ENCODE measurements at regions not wholly inside any gene's neighbourhood (a gene's known extent, or its start where the extent isn't known, plus 50 kb on each side); places are given as distances from the start of the nearest gene placed in this dataset.

DNA sequence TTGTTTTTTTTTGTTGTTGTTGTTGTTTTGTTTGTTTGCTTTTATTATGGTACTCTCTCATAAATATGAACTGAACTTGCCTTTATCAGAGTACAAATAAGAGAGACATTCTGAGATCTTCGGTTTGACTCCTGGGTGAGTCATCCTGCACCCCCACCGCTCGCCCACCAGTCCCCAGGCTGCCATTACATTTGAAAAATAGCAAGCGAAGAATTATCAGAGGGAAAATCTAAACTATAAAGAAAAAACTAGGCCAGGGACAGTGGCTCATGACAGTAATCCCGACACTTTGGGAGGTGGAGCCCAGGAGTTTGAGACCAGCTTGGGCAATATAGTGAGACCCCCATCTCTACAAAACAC lies 122.1 kb upstream of the MAP3K1 start:
- TF ChIP-seq, protein P1, sequence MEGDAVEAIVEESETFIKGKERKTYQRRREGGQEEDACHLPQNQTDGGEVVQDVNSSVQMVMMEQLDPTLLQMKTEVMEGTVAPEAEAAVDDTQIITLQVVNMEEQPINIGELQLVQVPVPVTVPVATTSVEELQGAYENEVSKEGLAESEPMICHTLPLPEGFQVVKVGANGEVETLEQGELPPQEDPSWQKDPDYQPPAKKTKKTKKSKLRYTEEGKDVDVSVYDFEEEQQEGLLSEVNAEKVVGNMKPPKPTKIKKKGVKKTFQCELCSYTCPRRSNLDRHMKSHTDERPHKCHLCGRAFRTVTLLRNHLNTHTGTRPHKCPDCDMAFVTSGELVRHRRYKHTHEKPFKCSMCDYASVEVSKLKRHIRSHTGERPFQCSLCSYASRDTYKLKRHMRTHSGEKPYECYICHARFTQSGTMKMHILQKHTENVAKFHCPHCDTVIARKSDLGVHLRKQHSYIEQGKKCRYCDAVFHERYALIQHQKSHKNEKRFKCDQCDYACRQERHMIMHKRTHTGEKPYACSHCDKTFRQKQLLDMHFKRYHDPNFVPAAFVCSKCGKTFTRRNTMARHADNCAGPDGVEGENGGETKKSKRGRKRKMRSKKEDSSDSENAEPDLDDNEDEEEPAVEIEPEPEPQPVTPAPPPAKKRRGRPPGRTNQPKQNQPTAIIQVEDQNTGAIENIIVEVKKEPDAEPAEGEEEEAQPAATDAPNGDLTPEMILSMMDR (IDR thresholded peaks at IDR 0.05) = no peak
- Histone ChIP-seq H3K9ac (ENCODE audit: insufficient read depth, low read length, poor library complexity, severe bottlenecking) (no peak overlapping the region), H3K27ac (ENCODE audit: low read depth in 1 of 2, low read length in 2 of 2) (no peak overlapping the region), H3K4me3 (replicated peaks in 1 of 3; ENCODE audit: low read depth in 2 of 3, low read length in 3 of 3) (no peak overlapping the region), H2AFZ (ENCODE audit: insufficient read depth, low read depth, low read length, poor library complexity, severe bottlenecking) (no peak overlapping the region), H3K4me1 (ENCODE audit: control insufficient read depth in 1 of 2, insufficient read depth in 2 of 2, low read length in 2 of 2) (peaks cover 31 to 38% of the 10 kb centered on the region in 2 donors), H4K20me1 (ENCODE audit: insufficient read depth, low read length) (no peaks in the 10 kb centered on the region), H3K4me2 (replicated peaks; ENCODE audit: extremely low read depth, low read length, poor library complexity, severe bottlenecking) (no peak overlapping the region), H3K36me3 (replicated peaks in 1 of 2; ENCODE audit: control insufficient read depth in 1 of 2, insufficient read depth in 2 of 2, low read length in 2 of 2) (no peaks in the 10 kb centered on the region), H3K9me3 (replicated peaks in 1 of 2; ENCODE audit: control insufficient read depth in 1 of 2, insufficient read depth in 1 of 2, low read length in 2 of 2) (no peaks in the 10 kb centered on the region), H3K79me2 (ENCODE audit: insufficient read depth, low read length) (no peaks in the 10 kb centered on the region), H3K27me3 (ENCODE audit: control insufficient read depth in 2 of 2, insufficient read depth in 2 of 2, low read length in 2 of 2) (no peaks in the 10 kb centered on the region)
- Mint-ChIP-seq H3K27me3 (ENCODE audit: low read depth in 3 of 3) (peaks cover 0 to 2% (median 0%) of the 10 kb centered on the region in 3 donors), H3K36me3 (no peaks in the 10 kb centered on the region), H3K27ac (peak overlapping the region in 1 of 7 donors; percentile 31), H3K9me3 (peaks cover 0 to 1% (median 0%) of the 10 kb centered on the region in 7 donors), H3K4me1 (peaks cover 52% of the 10 kb centered on the region), H3K4me3 (no peak overlapping the region)
- intact Hi-C loops (cut with micrococcal nuclease) = no loop called here
- no CpG with 5 or more reads among the region's 5 CpGs for WGBS (ENCODE audit: insufficient coverage)
- DNase-seq = no peak

DNA sequence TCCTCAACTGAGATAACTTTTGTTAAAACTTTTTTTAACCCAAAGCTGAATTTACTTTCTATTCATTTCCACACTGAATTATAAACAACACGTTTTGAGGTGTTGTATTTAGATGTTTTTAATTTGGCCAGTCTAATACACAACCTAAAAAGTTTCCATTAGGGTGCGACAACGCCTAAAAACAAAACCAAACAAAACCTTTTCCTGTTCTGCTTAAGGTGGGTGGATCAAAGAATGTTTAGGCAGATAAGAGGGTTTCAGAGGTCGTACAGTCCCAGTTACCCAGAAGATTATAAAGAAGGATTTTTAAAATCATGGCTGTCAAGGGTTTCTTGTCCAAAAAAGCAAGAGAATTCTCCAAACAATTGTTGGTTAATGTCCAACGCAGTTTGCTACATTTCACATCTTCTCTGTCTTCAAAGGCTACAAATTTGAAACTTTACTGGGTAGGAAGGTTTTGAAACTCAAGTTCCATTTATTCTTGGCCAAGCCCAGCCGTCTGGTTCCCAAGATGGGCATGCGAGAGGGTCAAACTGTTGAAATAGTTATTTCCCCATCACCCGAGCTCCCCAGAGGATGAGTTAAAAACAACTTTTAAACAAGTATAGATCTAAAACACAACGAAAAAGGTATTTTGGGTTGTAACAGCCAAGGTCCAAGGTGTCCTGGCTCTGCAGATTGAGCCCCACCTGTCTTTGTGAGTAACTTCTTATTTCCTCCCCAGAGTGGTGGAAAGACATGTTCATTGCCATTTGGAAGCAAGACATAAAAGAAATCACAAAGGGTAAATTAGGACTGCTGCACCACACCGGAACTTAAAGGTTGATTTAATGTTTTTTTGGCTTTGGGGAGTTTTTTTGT lies 122.8 kb upstream of the MAP3K1 start:
- H3K36me3 ChIP-seq (replicated peaks in 1 of 2; ENCODE audit: control insufficient read depth in 1 of 2, insufficient read depth in 2 of 2, low read length in 2 of 2) = no peaks in the 10 kb centered on the region
- H3K4me2 ChIP-seq (replicated peaks; ENCODE audit: extremely low read depth, low read length, poor library complexity, severe bottlenecking) = no peak overlapping the region
- H4K20me1 ChIP-seq (ENCODE audit: insufficient read depth, low read length) = no peaks in the 10 kb centered on the region
- Mint-ChIP-seq H3K36me3 (no peaks in the 10 kb centered on the region), H3K27ac (peak overlapping the region; percentile 6 to 86 (median 50)), H3K4me1 (peaks cover 59% of the 10 kb centered on the region), H3K27me3 (ENCODE audit: low read depth in 3 of 3) (peaks cover 0 to 3% (median 0%) of the 10 kb centered on the region in 3 donors), H3K9me3 (peaks cover 0 to 2% (median 0%) of the 10 kb centered on the region in 7 donors), H3K4me3 (no peak overlapping the region)
- no CpG with 5 or more reads among the region's 10 CpGs for WGBS (ENCODE audit: insufficient coverage)
- peaks cover 37 to 45% of the 10 kb centered on the region in 2 donors for H3K4me1 ChIP-seq (ENCODE audit: control insufficient read depth in 1 of 2, insufficient read depth in 2 of 2, low read length in 2 of 2)
- no peak overlapping the region for H3K9ac ChIP-seq (ENCODE audit: insufficient read depth, low read length, poor library complexity, severe bottlenecking)
- intact Hi-C loops (cut with micrococcal nuclease) = no loop called here
- no peaks in the 10 kb centered on the region for H3K79me2 ChIP-seq (ENCODE audit: insufficient read depth, low read length)
- DNase-seq = peak in 1 of 3 donors; percentile 26
- peak overlapping the region in 1 of 2 donors; percentile 37 for H3K27ac ChIP-seq (ENCODE audit: low read depth in 1 of 2, low read length in 2 of 2)
- peak overlapping the region; percentile 48 for H2AFZ ChIP-seq (ENCODE audit: insufficient read depth, low read depth, low read length, poor library complexity, severe bottlenecking)
- H3K9me3 ChIP-seq (replicated peaks in 1 of 2; ENCODE audit: control insufficient read depth in 1 of 2, insufficient read depth in 1 of 2, low read length in 2 of 2) = no peaks in the 10 kb centered on the region
- TF ChIP-seq, protein P1 (IDR thresholded peaks at IDR 0.05) = no peak
- H3K4me3 ChIP-seq (replicated peaks in 1 of 3; ENCODE audit: low read depth in 2 of 3, low read length in 3 of 3) = peak overlapping the region in 1 of 3 experiments; percentile 22
- no peaks in the 10 kb centered on the region for H3K27me3 ChIP-seq (ENCODE audit: control insufficient read depth in 2 of 2, insufficient read depth in 2 of 2, low read length in 2 of 2)
